Muscle of back (tissue), 3 donors: ENCODE measurements at regions not wholly inside any gene's neighbourhood (a gene's known extent, or its start where the extent isn't known, plus 50 kb on each side); places are given as distances from the start of the nearest gene placed in this dataset.
A peak's percentile ranks its signal among the peaks of the same experiment; 100 is the strongest.
"Not testable (repeated sequence)": the region's sequence is repeated elsewhere in the genome, so short reads cannot be mapped to it uniquely, and the experiment has no call there.

Experiments used
- DNase-seq, 3 donors: peaks; one replicate each; pipeline versions ENCODE4 v3.0.0 to v3.0.0-alpha.2; 2013

- DNase-seq: no peak
Measured at GRCh38 chr12:131287015-131287937, 333.6 kb downstream of the ADGRD1 start.

GRCh38 chr12:131287938-131288764 is 334.4 kb downstream of the ADGRD1 start:
- DNase-seq: no peak

- not testable (repeated sequence) for DNase-seq
Measured at GRCh38 chr12:131288765-131289695, 335.3 kb downstream of the ADGRD1 start.

GRCh38 chr12:131289807-131290206 is 336.1 kb downstream of the ADGRD1 start:
- DNase-seq: not testable (repeated sequence)

- no peak for DNase-seq
Measured at GRCh38 chr12:131290255-131290959, 336.7 kb downstream of the ADGRD1 start.

GRCh38 chr12:131293071-131294015 is 339.6 kb downstream of the ADGRD1 start:
- DNase-seq: peak in 1 of 3 donors; percentile 34

- not testable (repeated sequence) for DNase-seq
Measured at GRCh38 chr12:131294716-131295115, 341.0 kb downstream of the ADGRD1 start.

- not testable (repeated sequence) for DNase-seq
Measured at GRCh38 chr12:131295117-131295516, 341.4 kb downstream of the ADGRD1 start.

- not testable (repeated sequence) for DNase-seq
Measured at GRCh38 chr12:131295559-131295958, 341.9 kb downstream of the ADGRD1 start.

GRCh38 chr12:131296136-131296535 is 342.4 kb downstream of the ADGRD1 start:
- not testable (repeated sequence) for DNase-seq

- not testable (repeated sequence) for DNase-seq
Measured at GRCh38 chr12:131296651-131297050, 342.9 kb downstream of the ADGRD1 start.

GRCh38 chr12:131298526-131299369 is 345.0 kb downstream of the ADGRD1 start:
- not testable (repeated sequence) for DNase-seq

GRCh38 chr12:131299370-131299701 is 345.6 kb downstream of the ADGRD1 start:
- DNase-seq: not testable (repeated sequence)

GRCh38 chr12:131303576-131303975 is 349.9 kb downstream of the ADGRD1 start:
- DNase-seq: not testable (repeated sequence)

GRCh38 chr12:131304642-131305041 is 350.9 kb downstream of the ADGRD1 start:
- not testable (repeated sequence) for DNase-seq

GRCh38 chr12:131309700-131310099 is 356.0 kb downstream of the ADGRD1 start:
- DNase-seq: no peak

- DNase-seq: not testable (repeated sequence)
Measured at GRCh38 chr12:131310227-131310969, 356.7 kb downstream of the ADGRD1 start.

- not testable (repeated sequence) for DNase-seq
Measured at GRCh38 chr12:131311279-131311722, 357.6 kb downstream of the ADGRD1 start.
